B cell (primary cell): ENCODE measurements at regions not wholly inside any gene's neighbourhood (a gene's known extent, or its start where the extent isn't known, plus 50 kb on each side); places are given as distances from the start of the nearest gene placed in this dataset. TPM values are rescaled to one million over a fixed set of nuclear protein-coding genes. Genes with fewer than 3 reads are reported as not detected.

Source experiments
- ATAC-seq: fragments of 200-7000 bp; cut with Tn5 transposase; one replicate; pipeline ENCODE4 v1.10.0; 2021; ENCODE audit warnings: low read depth, mild to moderate bottlenecking, moderate number of reproducible peaks, moderate library complexity
- CTCF ChIA-PET: fragments of 350-600 bp; sonication (Branson Sonifier 250); formaldehyde crosslinking; loops from one replicate; lab custom pipeline; 2021; ENCODE audit warnings: antibody characterized with exemption, inconsistent platforms; lab: Charles Lee
- POLR2A ChIA-PET: fragments of 350-600 bp; sonication (Branson Sonifier 250); formaldehyde crosslinking; loops from one replicate; lab custom pipeline; 2021; ENCODE audit warnings: antibody characterized with exemption; lab: Charles Lee
- DNase-seq: peaks from one replicate; pipeline ENCODE4 v3.0.0; 2013
- H2AFZ ChIP-seq: 2 replicates; pipeline ENCODE4 v1.6.1; 2012; ENCODE audit warnings: mild to moderate bottlenecking, low read depth, low read length; ENCODE audit not compliant: insufficient read depth, poor library complexity, severe bottlenecking
- H3K27ac ChIP-seq, 2 donors: 1 replicate in 1 of 2; 2 replicates in 1 of 2; pipeline ENCODE4 v1.5.1; 2012 to 2013; ENCODE audit warnings: low read length in 2 of 2, mild to moderate bottlenecking in 2 of 2, moderate library complexity in 1 of 2
- H3K27me3 ChIP-seq, 4 experiments: fragments of 200-600 bp in 1 of 4; sonication (generic) in 1 of 4; replicated peaks in 1 of 4; 1 replicate in 2 of 4; 2 replicates in 2 of 4; pipeline versions ENCODE4 v1.6.1 to v1.7.0; 2013 to 2016; ENCODE audit warnings: low read length in 3 of 4, mild to moderate bottlenecking in 2 of 4, mixed read lengths in 1 of 4, moderate library complexity in 1 of 4; ENCODE audit not compliant: insufficient read depth in 4 of 4, control insufficient read depth in 3 of 4; ENCODE audit errors: control extremely low read depth in 1 of 4
- H3K36me3 ChIP-seq, 2 experiments: replicated peaks in 1 of 2; 1 replicate in 1 of 2; 2 replicates in 1 of 2; pipeline versions ENCODE4 v1.6.1 to v1.7.1; 2013; ENCODE audit warnings: low read length in 1 of 2; ENCODE audit not compliant: insufficient read depth in 2 of 2, control insufficient read depth in 1 of 2; ENCODE audit errors: control extremely low read depth in 1 of 2, extremely low read depth in 1 of 2
- H3K4me1 ChIP-seq, 2 donors: fragments of 200-600 bp in 1 of 2; sonication (generic) in 1 of 2; 1 replicate in 1 of 2; 2 replicates in 1 of 2; pipeline versions ENCODE4 v1.5.1 to v1.6.1; 2013 to 2017; ENCODE audit warnings: low read length in 2 of 2; ENCODE audit not compliant: control insufficient read depth in 2 of 2, insufficient read depth in 2 of 2
- H3K4me2 ChIP-seq: replicated peaks from 2 replicates; pipeline ENCODE3; 2012; ENCODE audit warnings: mild to moderate bottlenecking, low read depth, low read length; ENCODE audit not compliant: poor library complexity, severe bottlenecking
- H3K4me3 ChIP-seq, 5 experiments: fragments of 200-600 bp in 1 of 5; sonication (generic) in 1 of 5; 1 replicate in 3 of 5; 2 replicates in 2 of 5; pipeline versions ENCODE4 v1.5.1 to v1.7.0; 2011 to 2016; ENCODE audit warnings: low read length in 4 of 5, mild to moderate bottlenecking in 4 of 5, low read depth in 2 of 5, control low read depth in 1 of 5, moderate library complexity in 1 of 5; ENCODE audit not compliant: insufficient read depth in 1 of 5; ENCODE audit errors: control extremely low read depth in 1 of 5, extremely low read depth in 1 of 5
- H3K79me2 ChIP-seq: fragments of 200-600 bp; sonication (generic); one replicate; pipeline ENCODE4 v1.6.0; 2016; ENCODE audit warnings: low read length; ENCODE audit not compliant: control insufficient read depth, insufficient read depth
- H3K9ac ChIP-seq: fragments of 200-600 bp; sonication (generic); 2 replicates; pipeline ENCODE4 v1.6.1; 2017; ENCODE audit warnings: mild to moderate bottlenecking, low read length, moderate library complexity
- H3K9me3 ChIP-seq, 3 donors: one replicate each; pipeline versions ENCODE4 v1.6.1 to v1.7.1; 2013; ENCODE audit warnings: low read length in 2 of 3; ENCODE audit not compliant: control insufficient read depth in 2 of 3, insufficient read depth in 1 of 3; ENCODE audit errors: control extremely low read depth in 1 of 3
- H4K20me1 ChIP-seq: 2 replicates; pipeline ENCODE4 v1.6.0; 2012; ENCODE audit warnings: mild to moderate bottlenecking, low read length; ENCODE audit not compliant: insufficient read depth, control insufficient read depth, poor library complexity, severe bottlenecking
- H3K27ac Mint-ChIP-seq: one replicate; pipeline ENCODE4 v1.8.0; 2021; ENCODE audit warnings: mixed read lengths
- H3K27me3 Mint-ChIP-seq: one replicate; pipeline ENCODE4 v1.8.0; 2021; ENCODE audit warnings: mixed read lengths
- H3K4me1 Mint-ChIP-seq: one replicate; pipeline ENCODE4 v1.8.0; 2021; ENCODE audit warnings: mixed read lengths
- H3K4me3 Mint-ChIP-seq: one replicate; pipeline ENCODE4 v1.8.0; 2021; ENCODE audit warnings: mixed read lengths
- H3K9me3 Mint-ChIP-seq: one replicate; pipeline ENCODE4 v1.8.0; 2022; ENCODE audit warnings: mixed read lengths; ENCODE audit not compliant: insufficient read depth
- EZH2 ChIP-seq: IDR thresholded peaks from 2 replicates; pipeline ENCODE4 v1.6.1; 2012; ENCODE audit warnings: borderline replicate concordance, low read depth, mild to moderate bottlenecking, moderate library complexity, low read length; ENCODE audit not compliant: insufficient read depth, poor library complexity, severe bottlenecking
- WGBS: methylation state at CpG from one replicate; pipeline ENCODE4 v1.1.5; 2013; ENCODE audit warnings: missing lambda C conversion rate; ENCODE audit not compliant: insufficient coverage; 5-methylcytosine and 5-hydroxymethylcytosine counted together
- intact Hi-C: fragments of 100-400 bp; cut with micrococcal nuclease; formaldehyde crosslinking; loops from one replicate; pipeline ENCODE4 v1.10.0; 2022
- small RNA-seq: library from RNA; depleted of rRNA; stranded (forward); fragments of <200 nt; gene quantifications from one replicate; pipeline ENCODE3, GENCODE V24; 2012; ENCODE audit warnings: low replicate concordance, low read depth; ENCODE audit not compliant: insufficient read length
- TF ChIP-seq, protein P1 (sequence below): fragments of 200-600 bp; IDR thresholded peaks from one replicate; pipeline ENCODE4 v1.8.0; 2022; ENCODE audit warnings: antibody characterized with exemption, mild to moderate bottlenecking

DNA sequence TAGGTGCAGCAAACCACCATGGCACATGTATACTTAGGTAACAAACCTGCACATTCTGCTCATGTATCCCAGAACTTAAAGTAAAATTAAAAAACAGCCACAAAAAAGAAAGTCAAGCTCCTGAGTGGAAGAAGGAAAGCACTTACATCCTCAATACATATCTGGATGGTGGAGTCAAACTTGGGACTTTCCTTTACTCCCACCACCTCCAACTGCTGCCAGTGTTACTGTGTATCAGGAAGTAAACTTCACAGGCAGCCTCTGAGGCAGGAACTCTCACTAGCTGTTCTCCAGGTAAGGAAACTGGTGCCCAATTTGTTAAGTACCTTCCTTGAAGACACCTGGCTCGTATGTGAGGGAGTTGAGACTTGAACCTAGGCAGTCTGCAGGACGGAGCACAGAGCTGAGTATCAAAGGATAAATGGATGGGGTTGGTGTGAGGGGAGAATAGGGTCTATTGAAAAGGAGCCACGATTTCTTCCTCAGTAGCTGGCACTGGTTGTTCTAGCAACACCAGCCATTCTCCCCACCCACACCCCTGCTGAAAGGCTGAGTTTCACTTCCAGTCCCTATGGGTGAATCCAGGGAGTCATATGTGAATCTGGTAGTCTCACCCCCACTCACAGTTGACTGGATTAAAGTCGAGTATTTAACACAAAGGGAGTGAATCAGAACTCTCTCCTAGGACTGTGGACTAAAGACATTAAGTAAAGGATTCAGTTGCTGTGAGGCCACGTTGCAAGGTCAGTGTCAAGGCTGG, 50.0 kb upstream of the GPR39 start:
- Histone ChIP-seq H4K20me1 (no peaks in the 10 kb centered on the region), H3K36me3 (no peaks in the 10 kb centered on the region), H3K79me2 (no peaks in the 10 kb centered on the region), H3K9ac (no peak overlapping the region), H3K4me3 (no peak overlapping the region), H3K27me3 (no peaks in the 10 kb centered on the region), H3K27ac (no peak overlapping the region), H3K9me3 (peaks cover 0 to 6% (median 0%) of the 10 kb centered on the region in 3 donors), H3K4me2 (no peak overlapping the region), H3K4me1 (no peaks in the 10 kb centered on the region), H2AFZ (no peak overlapping the region)
- CTCF ChIA-PET: no interaction called here
- Mint-ChIP-seq H3K4me3 (no peak overlapping the region), H3K27me3 (no peaks in the 10 kb centered on the region), H3K4me1 (no peaks in the 10 kb centered on the region), H3K27ac (no peak overlapping the region), H3K9me3 (peaks cover 5% of the 10 kb centered on the region)
- WGBS: 83% methylated on average over 1 of the region's 5 CpGs
- intact Hi-C loops: no loop called here
- TF ChIP-seq, protein P1, sequence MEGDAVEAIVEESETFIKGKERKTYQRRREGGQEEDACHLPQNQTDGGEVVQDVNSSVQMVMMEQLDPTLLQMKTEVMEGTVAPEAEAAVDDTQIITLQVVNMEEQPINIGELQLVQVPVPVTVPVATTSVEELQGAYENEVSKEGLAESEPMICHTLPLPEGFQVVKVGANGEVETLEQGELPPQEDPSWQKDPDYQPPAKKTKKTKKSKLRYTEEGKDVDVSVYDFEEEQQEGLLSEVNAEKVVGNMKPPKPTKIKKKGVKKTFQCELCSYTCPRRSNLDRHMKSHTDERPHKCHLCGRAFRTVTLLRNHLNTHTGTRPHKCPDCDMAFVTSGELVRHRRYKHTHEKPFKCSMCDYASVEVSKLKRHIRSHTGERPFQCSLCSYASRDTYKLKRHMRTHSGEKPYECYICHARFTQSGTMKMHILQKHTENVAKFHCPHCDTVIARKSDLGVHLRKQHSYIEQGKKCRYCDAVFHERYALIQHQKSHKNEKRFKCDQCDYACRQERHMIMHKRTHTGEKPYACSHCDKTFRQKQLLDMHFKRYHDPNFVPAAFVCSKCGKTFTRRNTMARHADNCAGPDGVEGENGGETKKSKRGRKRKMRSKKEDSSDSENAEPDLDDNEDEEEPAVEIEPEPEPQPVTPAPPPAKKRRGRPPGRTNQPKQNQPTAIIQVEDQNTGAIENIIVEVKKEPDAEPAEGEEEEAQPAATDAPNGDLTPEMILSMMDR: no peak
- no peak for TF ChIP-seq EZH2
- POLR2A ChIA-PET: no interaction called here
- ATAC-seq: no peak
- no peak for DNase-seq

Small RNA genes in the stretch of these regions (small RNA-seq; reads per million reads assigned to genes)
- gene MIR663B (not detected), gene RNA5-8SP5 (not detected)
